A673 (cell line): ENCODE measurements at regions not wholly inside any gene's neighbourhood (a gene's known extent, or its start where the extent isn't known, plus 50 kb on each side); places are given as distances from the start of the nearest gene placed in this dataset.

Experiments
- EZH2 ChIP-seq: fragments of 200-600 bp; sonication (generic); IDR thresholded peaks from 2 replicates; pipeline ENCODE4 v1.6.1; 2017; ENCODE audit warnings: borderline replicate concordance, low read depth, mild to moderate bottlenecking, mixed read lengths, antibody characterized with exemption, low read length; ENCODE audit not compliant: poor library complexity, severe bottlenecking
- TF ChIP-seq, protein P1 (sequence below): fragments of 300-800, 200-600 bp; sonication (generic); conservative IDR thresholded peaks from 2 replicates; pipeline ENCODE4 v1.5.1; 2017; ENCODE audit warnings: low read depth, mild to moderate bottlenecking, antibody characterized with exemption, low read length, moderate library complexity, mixed read lengths

GRCh38 chr7:85239109-85239508 is 52.3 kb upstream of the SEMA3D start:
- TF ChIP-seq, protein P1, sequence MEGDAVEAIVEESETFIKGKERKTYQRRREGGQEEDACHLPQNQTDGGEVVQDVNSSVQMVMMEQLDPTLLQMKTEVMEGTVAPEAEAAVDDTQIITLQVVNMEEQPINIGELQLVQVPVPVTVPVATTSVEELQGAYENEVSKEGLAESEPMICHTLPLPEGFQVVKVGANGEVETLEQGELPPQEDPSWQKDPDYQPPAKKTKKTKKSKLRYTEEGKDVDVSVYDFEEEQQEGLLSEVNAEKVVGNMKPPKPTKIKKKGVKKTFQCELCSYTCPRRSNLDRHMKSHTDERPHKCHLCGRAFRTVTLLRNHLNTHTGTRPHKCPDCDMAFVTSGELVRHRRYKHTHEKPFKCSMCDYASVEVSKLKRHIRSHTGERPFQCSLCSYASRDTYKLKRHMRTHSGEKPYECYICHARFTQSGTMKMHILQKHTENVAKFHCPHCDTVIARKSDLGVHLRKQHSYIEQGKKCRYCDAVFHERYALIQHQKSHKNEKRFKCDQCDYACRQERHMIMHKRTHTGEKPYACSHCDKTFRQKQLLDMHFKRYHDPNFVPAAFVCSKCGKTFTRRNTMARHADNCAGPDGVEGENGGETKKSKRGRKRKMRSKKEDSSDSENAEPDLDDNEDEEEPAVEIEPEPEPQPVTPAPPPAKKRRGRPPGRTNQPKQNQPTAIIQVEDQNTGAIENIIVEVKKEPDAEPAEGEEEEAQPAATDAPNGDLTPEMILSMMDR = no peak
- TF ChIP-seq EZH2 = no peak
